ENCODE measurements at regions not wholly inside any gene's neighbourhood (a gene's known extent, or its start where the extent isn't known, plus 50 kb on each side); places are given as distances from the start of the nearest gene placed in this dataset.

DNA sequence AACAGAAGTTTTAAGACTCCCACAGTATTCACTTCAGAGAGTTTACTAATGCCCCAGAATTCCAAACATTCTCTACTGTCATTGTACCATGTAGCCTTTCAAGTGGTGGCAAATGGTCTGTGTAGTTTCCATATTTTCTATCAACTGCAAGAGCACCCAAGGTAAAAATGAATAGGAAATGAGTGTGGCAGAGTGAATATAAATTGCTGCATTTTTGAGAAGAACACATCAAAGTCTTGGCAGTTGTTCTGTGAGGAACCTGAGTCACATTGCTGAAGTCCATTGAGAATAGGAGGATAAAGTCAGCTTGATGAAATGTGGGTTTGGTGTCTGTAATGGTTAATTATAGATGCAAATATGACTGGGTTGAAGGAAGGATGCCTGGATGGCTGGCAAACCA, 193.6 kb downstream of the AASDHPPT start:
- no peak overlapping the region for H3K4me3 ChIP-seq (ENCODE audit: low read depth, low read length)
- peak; percentile 34 for DNase-seq (ENCODE audit: low read depth)
- TF ChIP-seq, protein P1, sequence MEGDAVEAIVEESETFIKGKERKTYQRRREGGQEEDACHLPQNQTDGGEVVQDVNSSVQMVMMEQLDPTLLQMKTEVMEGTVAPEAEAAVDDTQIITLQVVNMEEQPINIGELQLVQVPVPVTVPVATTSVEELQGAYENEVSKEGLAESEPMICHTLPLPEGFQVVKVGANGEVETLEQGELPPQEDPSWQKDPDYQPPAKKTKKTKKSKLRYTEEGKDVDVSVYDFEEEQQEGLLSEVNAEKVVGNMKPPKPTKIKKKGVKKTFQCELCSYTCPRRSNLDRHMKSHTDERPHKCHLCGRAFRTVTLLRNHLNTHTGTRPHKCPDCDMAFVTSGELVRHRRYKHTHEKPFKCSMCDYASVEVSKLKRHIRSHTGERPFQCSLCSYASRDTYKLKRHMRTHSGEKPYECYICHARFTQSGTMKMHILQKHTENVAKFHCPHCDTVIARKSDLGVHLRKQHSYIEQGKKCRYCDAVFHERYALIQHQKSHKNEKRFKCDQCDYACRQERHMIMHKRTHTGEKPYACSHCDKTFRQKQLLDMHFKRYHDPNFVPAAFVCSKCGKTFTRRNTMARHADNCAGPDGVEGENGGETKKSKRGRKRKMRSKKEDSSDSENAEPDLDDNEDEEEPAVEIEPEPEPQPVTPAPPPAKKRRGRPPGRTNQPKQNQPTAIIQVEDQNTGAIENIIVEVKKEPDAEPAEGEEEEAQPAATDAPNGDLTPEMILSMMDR (IDR thresholded peaks at IDR 0.05; ENCODE audit: insufficient read depth, low read length) = no peak

DNA sequence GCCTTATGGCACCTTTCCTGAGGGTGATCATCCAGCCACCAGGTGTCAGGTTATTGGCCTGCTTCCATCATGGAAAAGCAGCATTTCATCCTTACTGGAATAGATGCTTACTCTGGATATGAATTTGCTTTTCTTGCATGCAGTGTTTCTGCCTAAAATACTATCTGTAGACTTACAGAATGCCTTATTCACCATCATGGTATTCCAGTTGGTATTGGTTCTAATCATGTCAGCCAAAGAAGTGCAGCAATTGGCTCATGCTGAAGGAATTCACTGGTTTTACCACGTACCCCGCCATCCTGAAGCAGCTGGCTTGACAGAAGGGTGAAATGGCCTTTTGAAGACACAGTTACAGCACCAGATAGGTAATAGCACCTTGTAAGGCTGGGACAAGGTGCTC, 194.2 kb downstream of the AASDHPPT start:
- TF ChIP-seq, protein P1 (IDR thresholded peaks at IDR 0.05; ENCODE audit: insufficient read depth, low read length) = peak; percentile 16
- H3K4me3 ChIP-seq (ENCODE audit: low read depth, low read length) = no peak overlapping the region
- peak; percentile 37 for DNase-seq (ENCODE audit: low read depth)

DNA sequence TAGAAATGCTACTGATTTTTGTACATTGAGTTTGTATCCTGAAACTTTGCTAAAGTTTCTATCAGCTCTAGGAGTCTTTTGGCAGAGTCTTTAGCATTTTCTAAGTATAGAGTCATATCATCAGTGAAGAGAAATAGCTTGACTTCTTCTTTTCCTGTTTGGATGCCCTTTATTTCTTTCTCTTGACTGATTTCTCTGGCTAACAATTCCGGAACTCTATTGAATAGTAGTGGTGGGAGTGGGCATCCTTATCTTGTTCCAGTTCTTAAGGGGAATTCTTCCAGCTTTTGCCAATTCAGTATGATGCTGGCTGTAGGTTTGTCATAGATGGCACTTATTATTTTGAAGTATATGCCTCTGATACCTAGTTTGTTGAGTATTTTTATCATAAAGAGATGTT, 197.7 kb downstream of the AASDHPPT start:
- TF ChIP-seq, protein P1 (IDR thresholded peaks at IDR 0.05; ENCODE audit: insufficient read depth, low read length) = no peak
- peak; percentile 28 for DNase-seq (ENCODE audit: low read depth)
- no peak overlapping the region for H3K4me3 ChIP-seq (ENCODE audit: low read depth, low read length)

DNA sequence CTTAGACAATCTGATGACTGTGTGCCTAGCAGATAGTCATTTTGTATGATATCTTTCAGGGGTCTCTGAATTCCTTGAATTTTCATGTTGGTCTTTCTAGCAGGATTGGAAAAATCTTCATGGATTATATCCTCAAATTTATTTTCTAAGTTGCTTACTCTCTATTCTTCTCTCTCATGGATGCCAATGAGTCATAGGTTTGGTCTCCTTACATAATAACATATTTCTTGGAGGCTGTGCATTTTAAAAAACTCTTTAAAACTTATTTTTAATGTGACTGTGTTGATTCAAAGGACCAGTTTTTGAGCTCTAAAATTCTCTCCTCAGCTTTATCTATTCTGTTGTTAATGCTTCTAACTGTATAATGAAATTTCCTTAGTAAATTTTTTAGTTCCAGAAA, 198.7 kb downstream of the AASDHPPT start:
- TF ChIP-seq, protein P1 (IDR thresholded peaks at IDR 0.05; ENCODE audit: insufficient read depth, low read length) = no peak
- H3K4me3 ChIP-seq (ENCODE audit: low read depth, low read length) = no peak overlapping the region
- DNase-seq (ENCODE audit: low read depth) = peak; percentile 51

DNA sequence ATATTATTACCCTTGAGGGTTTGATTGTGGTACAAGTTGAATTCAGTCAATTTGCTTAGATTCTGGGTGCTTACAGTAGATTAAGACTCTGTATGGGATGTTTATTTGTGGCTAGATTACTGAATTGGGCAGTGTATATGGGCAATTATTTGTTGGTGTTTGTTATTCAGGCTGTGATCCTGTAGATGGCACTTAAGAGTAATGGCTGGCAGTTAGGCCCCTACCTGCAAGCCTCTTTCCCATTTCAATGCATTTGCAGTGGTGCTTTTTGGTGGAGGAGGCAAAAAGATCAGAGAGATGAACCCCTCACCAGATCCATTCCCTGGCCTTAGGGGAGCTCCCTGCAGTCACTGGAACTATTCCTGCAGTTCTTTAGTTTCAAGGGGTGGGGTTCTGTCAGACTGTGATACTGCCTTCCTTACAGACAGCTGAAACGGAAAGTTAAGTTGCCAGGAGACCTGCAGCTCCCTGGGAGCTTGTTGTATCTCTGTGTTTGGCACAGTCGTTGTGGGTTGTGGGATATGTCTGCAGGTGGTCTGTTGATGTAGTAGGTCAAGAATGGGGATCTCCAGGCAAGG, 199.5 kb downstream of the AASDHPPT start:
- TF ChIP-seq, protein P1 (IDR thresholded peaks at IDR 0.05; ENCODE audit: insufficient read depth, low read length) = peak; percentile 45
- peak; percentile 35 for DNase-seq (ENCODE audit: low read depth)
- H3K4me3 ChIP-seq (ENCODE audit: low read depth, low read length) = no peak overlapping the region

DNA sequence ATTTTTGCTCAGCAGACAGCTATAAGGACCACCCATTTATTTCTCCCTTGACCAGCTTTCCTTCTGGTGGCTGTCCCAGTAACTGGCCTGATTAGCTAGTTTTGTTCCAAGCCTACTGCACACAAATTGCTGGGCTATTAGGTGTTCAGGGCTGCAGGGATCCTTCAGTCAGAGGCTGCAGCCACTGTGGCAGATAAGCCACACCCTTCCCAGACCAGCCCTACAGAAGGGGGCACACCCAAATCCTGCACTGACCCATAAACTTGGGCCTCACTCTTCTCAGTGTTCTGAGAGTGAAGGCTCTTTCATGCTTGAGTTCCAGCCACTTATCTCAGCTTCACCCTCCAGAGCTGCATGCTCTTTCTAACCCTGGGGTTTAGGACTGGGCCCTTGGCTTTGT, 200.0 kb downstream of the AASDHPPT start:
- TF ChIP-seq, protein P1 (IDR thresholded peaks at IDR 0.05; ENCODE audit: insufficient read depth, low read length) = no peak
- H3K4me3 ChIP-seq (ENCODE audit: low read depth, low read length) = no peak overlapping the region
- DNase-seq (ENCODE audit: low read depth) = no peak

DNA sequence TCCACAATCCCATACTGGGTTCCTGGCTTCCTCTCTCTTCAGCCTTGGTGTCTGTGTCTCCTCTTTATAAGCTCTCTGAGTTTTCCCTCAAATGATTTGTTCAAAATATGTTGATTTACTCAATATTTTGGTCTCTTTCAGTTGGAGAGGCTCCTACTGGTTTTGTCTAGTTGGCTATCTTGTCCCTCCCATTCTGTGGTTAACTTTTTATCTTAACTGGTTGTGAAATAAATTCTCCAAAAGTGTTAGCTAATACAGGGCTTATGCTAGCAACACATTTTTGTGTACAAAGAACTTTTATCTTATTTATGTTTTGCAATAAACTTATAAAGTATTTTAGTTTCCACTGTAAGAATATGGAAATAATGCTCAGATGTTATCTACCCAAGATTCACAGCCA, 200.9 kb downstream of the AASDHPPT start:
- TF ChIP-seq, protein P1 (IDR thresholded peaks at IDR 0.05; ENCODE audit: insufficient read depth, low read length) = no peak

More for the DNA sequence above, 200.9 kb downstream of the AASDHPPT start:
- DNase-seq (ENCODE audit: low read depth) = peak; percentile 77
- H3K4me3 ChIP-seq (ENCODE audit: low read depth, low read length) = no peak overlapping the region
